H1 (cell line): ENCODE measurements at regions not wholly inside any gene's neighbourhood (a gene's known extent, or its start where the extent isn't known, plus 50 kb on each side); places are given as distances from the start of the nearest gene placed in this dataset.

Source experiments
- CTCF ChIA-PET: fragments of 300-600 bp; sonication (Branson Sonifier 250); formaldehyde crosslinking; loops from one replicate; lab custom pipeline; 2021; ENCODE audit not compliant: partially characterized antibody; lab: Charles Lee
- POLR2A ChIA-PET: fragments of 300-600 bp; sonication (Branson Sonifier 250); formaldehyde crosslinking; loops from one replicate; lab custom pipeline; 2021; ENCODE audit warnings: inconsistent platforms; ENCODE audit not compliant: partially characterized antibody; lab: Charles Lee
- DNase-seq, 2 experiments: peaks; one replicate each; pipeline versions ENCODE4 v3.0.0 to v3.0.0-alpha.2; 2010 to 2022; ENCODE audit warnings: low spot score in 2 of 2, low read depth in 1 of 2, mixed read lengths in 1 of 2
- FAIRE-seq: peaks from 2 replicates; lab custom pipeline; 2011; peaks lifted over from hg19 to GRCh38; lab: Jason Lieb, UNC
- H2AFZ ChIP-seq: 2 replicates; pipeline ENCODE4 v1.8.1; 2012; ENCODE audit warnings: low read length, inconsistent platforms
- H2AK5ac ChIP-seq: 2 replicates; pipeline ENCODE4 v1.6.1; 2013; ENCODE audit warnings: low read depth, low read length
- H2BK120ac ChIP-seq: replicated peaks from 2 replicates; pipeline ENCODE3; 2013; ENCODE audit warnings: low read depth, low read length, inconsistent platforms
- H2BK12ac ChIP-seq: 2 replicates; pipeline ENCODE4 v1.6.1; 2013; ENCODE audit warnings: low read depth, low read length
- H2BK15ac ChIP-seq: 2 replicates; pipeline ENCODE4 v1.6.1; 2013; ENCODE audit warnings: low read length
- H2BK20ac ChIP-seq: 2 replicates; pipeline ENCODE4 v1.6.1; 2013; ENCODE audit warnings: low read length
- H2BK5ac ChIP-seq: 2 replicates; pipeline ENCODE4 v1.6.1; 2013; ENCODE audit warnings: low read depth, low read length
- H3K14ac ChIP-seq: 2 replicates; pipeline ENCODE4 v1.6.1; 2013; ENCODE audit warnings: inconsistent platforms; ENCODE audit not compliant: insufficient read length
- H3K18ac ChIP-seq: 2 replicates; pipeline ENCODE4 v1.6.1; 2013; ENCODE audit warnings: low read length; ENCODE audit errors: extremely low read depth
- H3K23ac ChIP-seq: 2 replicates; pipeline ENCODE4 v1.6.1; 2013; ENCODE audit warnings: inconsistent platforms; ENCODE audit not compliant: insufficient read length
- H3K23me2 ChIP-seq: 2 replicates; pipeline ENCODE4 v1.6.1; 2013; ENCODE audit warnings: low read depth, low read length
- H3K27ac ChIP-seq: 2 replicates; pipeline ENCODE4 v1.6.1; 2011; ENCODE audit warnings: low read depth, low read length, inconsistent platforms
- H3K27me3 ChIP-seq, 4 experiments: replicated peaks in 1 of 4; 1 replicate in 1 of 4; 2 replicates in 3 of 4; pipeline versions ENCODE4 v1.6.1 to v1.8.1; 2011 to 2013; ENCODE audit warnings: low read length in 3 of 4, mild to moderate bottlenecking in 3 of 4, inconsistent platforms in 2 of 4, mixed read lengths in 2 of 4, moderate library complexity in 1 of 4; ENCODE audit not compliant: control insufficient read depth in 3 of 4, insufficient read depth in 3 of 4; ENCODE audit errors: extremely low read depth in 1 of 4
- H3K36me3 ChIP-seq, 4 experiments: 2 replicates each; pipeline versions ENCODE4 v1.6.1 to v1.8.1; 2011 to 2013; ENCODE audit warnings: mild to moderate bottlenecking in 4 of 4, low read length in 3 of 4, moderate library complexity in 2 of 4, control low read depth in 1 of 4, inconsistent platforms in 1 of 4; ENCODE audit not compliant: insufficient read depth in 4 of 4, control insufficient read depth in 2 of 4
- H3K4ac ChIP-seq: replicated peaks from 2 replicates; pipeline ENCODE3; 2013; ENCODE audit warnings: low read length, low read depth, mixed read lengths, inconsistent platforms; ENCODE audit not compliant: insufficient read length
- H3K4me1 ChIP-seq, 4 experiments: replicated peaks in 1 of 4; 1 replicate in 1 of 4; 2 replicates in 3 of 4; pipeline versions ENCODE4 v1.6.1 to v1.8.1; 2011 to 2013; ENCODE audit warnings: low read length in 3 of 4, inconsistent platforms in 2 of 4, mixed read lengths in 1 of 4; ENCODE audit not compliant: insufficient read depth in 4 of 4, control insufficient read depth in 3 of 4
- H3K4me2 ChIP-seq, 2 experiments: 2 replicates each; pipeline versions ENCODE4 v1.6.1 to v1.8.1; 2011 to 2013; ENCODE audit warnings: low read depth in 2 of 2, low read length in 2 of 2, control low read depth in 1 of 2, inconsistent platforms in 1 of 2, mild to moderate bottlenecking in 1 of 2; ENCODE audit not compliant: insufficient read depth in 1 of 2
- H3K4me3 ChIP-seq, 4 experiments: fragments of 200-600, 300-600 bp in 1 of 4; sonication (generic), shearing (Covaris generic), sonication (Bioruptor Twin) in 1 of 4; 2 replicates each; pipeline versions ENCODE4 v1.5.1 to v1.8.1; 2011 to 2016; ENCODE audit warnings: low read length in 4 of 4, low read depth in 3 of 4, control low read depth in 2 of 4, inconsistent platforms in 2 of 4, mild to moderate bottlenecking in 2 of 4, mixed read lengths in 1 of 4, moderate library complexity in 1 of 4; ENCODE audit not compliant: insufficient read depth in 2 of 4; ENCODE audit errors: extremely low read depth in 1 of 4
- H3K56ac ChIP-seq: replicated peaks from 2 replicates; pipeline ENCODE3; 2013; ENCODE audit warnings: low read depth, mild to moderate bottlenecking, mixed read lengths, low read length, inconsistent platforms; ENCODE audit not compliant: insufficient read length
- H3K79me1 ChIP-seq: 2 replicates; pipeline ENCODE4 v1.6.1; 2013; ENCODE audit warnings: low read depth, low read length, control low read depth
- H3K79me2 ChIP-seq, 2 experiments: 2 replicates each; pipeline versions ENCODE4 v1.6.1 to v1.8.1; 2012 to 2013; ENCODE audit warnings: low read length in 2 of 2, mild to moderate bottlenecking in 2 of 2, inconsistent platforms in 1 of 2; ENCODE audit not compliant: insufficient read depth in 2 of 2, control insufficient read depth in 1 of 2
- H3K9ac ChIP-seq, 4 experiments: replicated peaks in 1 of 4; 1 replicate in 1 of 4; 2 replicates in 3 of 4; pipeline versions ENCODE4 v1.6.1 to v1.8.1; 2011 to 2013; ENCODE audit warnings: low read depth in 3 of 4, low read length in 3 of 4, control low read depth in 2 of 4, mild to moderate bottlenecking in 2 of 4, moderate library complexity in 2 of 4, inconsistent platforms in 1 of 4; ENCODE audit errors: extremely low read depth in 1 of 4
- H3K9me3 ChIP-seq, 2 experiments: 2 replicates each; pipeline versions ENCODE4 v1.6.1 to v1.8.1; 2012 to 2013; ENCODE audit warnings: mild to moderate bottlenecking in 2 of 2, moderate library complexity in 2 of 2, control low read depth in 1 of 2, inconsistent platforms in 1 of 2, low read depth in 1 of 2, low read length in 1 of 2, mixed read lengths in 1 of 2; ENCODE audit not compliant: insufficient read depth in 2 of 2
- H4K20me1 ChIP-seq, 2 experiments: replicated peaks in 1 of 2; 2 replicates each; pipeline versions ENCODE3 to v1.8.1; 2011 to 2013; ENCODE audit warnings: inconsistent platforms in 2 of 2, low read length in 2 of 2, mild to moderate bottlenecking in 1 of 2; ENCODE audit not compliant: insufficient read depth in 2 of 2, control insufficient read depth in 1 of 2
- H4K5ac ChIP-seq: 2 replicates; pipeline ENCODE4 v1.6.1; 2013; ENCODE audit warnings: low read length, low read depth, mixed read lengths, inconsistent platforms; ENCODE audit not compliant: insufficient read length
- H4K8ac ChIP-seq: 2 replicates; pipeline ENCODE4 v1.8.0; 2013; ENCODE audit warnings: mild to moderate bottlenecking, moderate library complexity, low read length, inconsistent platforms; ENCODE audit not compliant: insufficient read depth; ENCODE audit errors: extremely low read depth
- H4K91ac ChIP-seq: replicated peaks from 2 replicates; pipeline ENCODE3; 2013; ENCODE audit warnings: low read length, mixed read lengths, inconsistent platforms; ENCODE audit not compliant: insufficient read length
- CHD1 ChIP-seq: IDR thresholded peaks from 2 replicates; pipeline ENCODE4 v1.6.1; 2012; ENCODE audit warnings: low read depth, low read length, improper control_type of control experiment
- CHD2 ChIP-seq: IDR thresholded peaks from 2 replicates; pipeline ENCODE4 v1.6.1; 2012; ENCODE audit warnings: low read length, improper control_type of control experiment
- KDM1A ChIP-seq: fragments of 200-600, 300-600 bp; sonication (generic); IDR thresholded peaks from 2 replicates; pipeline ENCODE4 v1.7.1; 2016; ENCODE audit warnings: mild to moderate bottlenecking, low read length, borderline replicate concordance
- NRF1 ChIP-seq: IDR thresholded peaks from 2 replicates; pipeline ENCODE4 v1.6.1; 2011; ENCODE audit warnings: mild to moderate bottlenecking, low read depth, low read length, improper control_type of control experiment
- PHF8 ChIP-seq: fragments of 200-600 bp; sonication (generic); conservative IDR thresholded peaks from 2 replicates; pipeline ENCODE4 v1.7.1; 2012; ENCODE audit warnings: low read depth, mild to moderate bottlenecking, inconsistent platforms, low read length, moderate library complexity
- POLR2AphosphoS5 ChIP-seq: IDR thresholded peaks from 2 replicates; pipeline ENCODE4 v1.6.1; 2011; ENCODE audit warnings: low read depth, low read length
- RAD21 ChIP-seq, 2 experiments: IDR thresholded peaks in 1 of 2; conservative IDR thresholded peaks in 1 of 2; 2 replicates each; pipeline ENCODE4 v1.6.1; 2011; ENCODE audit warnings: low read depth in 2 of 2, low read length in 2 of 2, improper control_type of control experiment in 1 of 2, inconsistent platforms in 1 of 2, mild to moderate bottlenecking in 1 of 2, moderate library complexity in 1 of 2
- SIRT6 ChIP-seq: IDR thresholded peaks from one replicate; pipeline ENCODE4 v1.7.1; 2012; ENCODE audit warnings: low read length, inconsistent platforms
- SP4 ChIP-seq: IDR thresholded peaks from 2 replicates; pipeline ENCODE4 v1.6.1; 2012; ENCODE audit warnings: low read length, inconsistent platforms
- SRF ChIP-seq: IDR thresholded peaks from 2 replicates; pipeline ENCODE4 v1.6.1; 2011; ENCODE audit warnings: mild to moderate bottlenecking, low read depth, low read length, moderate library complexity
- TEAD4 ChIP-seq: IDR thresholded peaks from 2 replicates; pipeline ENCODE4 v1.6.1; 2012; ENCODE audit warnings: low read depth, low read length, inconsistent platforms, mixed read lengths
- ZNF274 ChIP-seq: IDR thresholded peaks from 2 replicates; pipeline ENCODE4 v1.7.0; 2012; ENCODE audit warnings: low read length, borderline replicate concordance; ENCODE audit errors: extremely low read depth

- Histone ChIP-seq H4K5ac (no peak overlapping the region), H3K36me3 (no peaks in the 10 kb centered on the region), H3K27ac (no peak overlapping the region), H3K4me2 (no peak overlapping the region), H2BK20ac (no peak overlapping the region), H3K56ac (no peak overlapping the region), H4K20me1 (no peaks in the 10 kb centered on the region), H3K79me2 (no peaks in the 10 kb centered on the region), H2BK12ac (no peak overlapping the region), H3K14ac (no peak overlapping the region), H3K18ac (no peak overlapping the region), H3K4ac (no peak overlapping the region), H3K79me1 (no peaks in the 10 kb centered on the region), H3K9ac (no peak overlapping the region), H3K9me3 (no peaks in the 10 kb centered on the region; a peak in 1 of 4 replicates), H3K23ac (no peak overlapping the region), H3K4me3 (no peak overlapping the region), H2BK120ac (no peak overlapping the region), H3K4me1 (no peaks in the 10 kb centered on the region), H2AK5ac (no peak overlapping the region), H2AFZ (no peak overlapping the region), H4K8ac (no peak overlapping the region), H3K27me3 (no peaks in the 10 kb centered on the region), H2BK15ac (no peak overlapping the region), H3K23me2 (no peaks in the 10 kb centered on the region), H4K91ac (no peak overlapping the region), H2BK5ac (no peak overlapping the region)
- ChIA-PET POLR2A (no interaction called here), CTCF (no interaction called here)
- DNase-seq (no peak), FAIRE-seq (no peak)
- no peak for TF ChIP-seq RAD21 (IDR thresholded peaks at IDR 0.05 in 1 of 2, conservative IDR thresholded peaks at IDR 0.05 in 1 of 2; ENCODE audit: low read depth in 2 of 2, low read length in 2 of 2)
- TF ChIP-seq POLR2AphosphoS5 = no peak
- TF ChIP-seq SIRT6 = no peak
- TF ChIP-seq CHD1 = no peak
- no peak for TF ChIP-seq PHF8
- no peak for TF ChIP-seq CHD2
- no peak for TF ChIP-seq SRF
- no peak for TF ChIP-seq SP4
- TF ChIP-seq TEAD4 = no peak
- no peak for TF ChIP-seq KDM1A
- no peak for TF ChIP-seq NRF1
- TF ChIP-seq ZNF274 = no peak
Measured at GRCh38 chr2:82576656-82577055, 1882.4 kb downstream of the SUCLG1 start.
